ENCODE measurements at regions not wholly inside any gene's neighbourhood (a gene's known extent, or its start where the extent isn't known, plus 50 kb on each side); places are given as distances from the start of the nearest gene placed in this dataset.

GRCh38 chr6:25056130-25056529 lies 120.4 kb upstream of the RIPOR2 start:
- Histone ChIP-seq H3K36me3 (ENCODE audit: control insufficient read depth, insufficient read depth, low read length, severe bottlenecking) (no peaks in the 10 kb centered on the region), H3K27me3 (replicated peaks; ENCODE audit: control insufficient read depth, insufficient read depth, low read length) (no peaks in the 10 kb centered on the region), H3K9me3 (ENCODE audit: control insufficient read depth, low read length) (no peaks in the 10 kb centered on the region), H3K4me3 (ENCODE audit: low read length) (no peak overlapping the region), H3K4me1 (ENCODE audit: control insufficient read depth, insufficient read depth, low read length) (peaks cover 27% of the 10 kb centered on the region), H3K9ac (ENCODE audit: low read length) (no peak overlapping the region)
- DNase-seq (ENCODE audit: low read depth): no peak

- no peak for DNase-seq (ENCODE audit: low read depth)
- H3K9ac ChIP-seq (ENCODE audit: low read length): no peak overlapping the region
Measured at GRCh38 chr6:25057111-25057905, 121.5 kb upstream of the RIPOR2 start.

DNA sequence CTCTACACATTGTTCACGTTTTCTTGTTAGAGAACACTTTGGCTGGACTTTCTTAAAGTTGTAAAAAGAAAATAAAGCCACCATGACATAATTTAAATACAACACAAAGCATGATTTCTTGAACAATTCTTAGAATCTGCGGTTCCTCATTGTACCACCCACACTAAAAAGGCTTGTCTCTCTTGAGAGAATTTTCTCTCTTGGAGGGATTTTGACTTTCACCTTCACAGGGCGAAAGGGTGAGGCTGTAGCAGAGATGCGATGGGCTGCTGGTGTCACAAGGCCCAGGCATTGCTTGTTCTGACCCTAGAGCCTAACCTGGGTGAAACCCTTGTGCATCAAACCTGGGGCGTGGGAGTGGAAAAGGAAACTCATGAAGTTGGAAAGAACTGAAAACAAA lies 122.7 kb upstream of the RIPOR2 start:
- Histone ChIP-seq H3K9me3 (ENCODE audit: control insufficient read depth, low read length) (no peaks in the 10 kb centered on the region), H3K36me3 (ENCODE audit: control insufficient read depth, insufficient read depth, low read length, severe bottlenecking) (no peaks in the 10 kb centered on the region), H3K9ac (ENCODE audit: low read length) (no peak overlapping the region), H3K4me1 (ENCODE audit: control insufficient read depth, insufficient read depth, low read length) (peaks cover 33% of the 10 kb centered on the region), H3K4me3 (ENCODE audit: low read length) (no peak overlapping the region), H3K27me3 (replicated peaks; ENCODE audit: control insufficient read depth, insufficient read depth, low read length) (no peaks in the 10 kb centered on the region)
- no peak for DNase-seq (ENCODE audit: low read depth)

More at GRCh38 chr6:25057111-25057905, 121.5 kb upstream of the RIPOR2 start:
- no peaks in the 10 kb centered on the region for H3K9me3 ChIP-seq (ENCODE audit: control insufficient read depth, low read length)
- no peaks in the 10 kb centered on the region for H3K36me3 ChIP-seq (ENCODE audit: control insufficient read depth, insufficient read depth, low read length, severe bottlenecking)
- no peak overlapping the region for H3K4me3 ChIP-seq (ENCODE audit: low read length)
- H3K4me1 ChIP-seq (ENCODE audit: control insufficient read depth, insufficient read depth, low read length): peaks cover 34% of the 10 kb centered on the region
- H3K27me3 ChIP-seq (replicated peaks; ENCODE audit: control insufficient read depth, insufficient read depth, low read length): no peaks in the 10 kb centered on the region

- DNase-seq (ENCODE audit: low read depth): no peak
- Histone ChIP-seq H3K4me1 (ENCODE audit: control insufficient read depth, insufficient read depth, low read length) (peaks cover 30% of the 10 kb centered on the region), H3K4me3 (ENCODE audit: low read length) (no peak overlapping the region), H3K9me3 (ENCODE audit: control insufficient read depth, low read length) (no peaks in the 10 kb centered on the region), H3K36me3 (ENCODE audit: control insufficient read depth, insufficient read depth, low read length, severe bottlenecking) (no peaks in the 10 kb centered on the region), H3K27me3 (replicated peaks; ENCODE audit: control insufficient read depth, insufficient read depth, low read length) (no peaks in the 10 kb centered on the region), H3K9ac (ENCODE audit: low read length) (no peak overlapping the region)
Measured at GRCh38 chr6:25058941-25059340, 123.2 kb upstream of the RIPOR2 start.

GRCh38 chr6:25060522-25060921 lies 124.8 kb upstream of the RIPOR2 start:
- H3K4me1 ChIP-seq (ENCODE audit: control insufficient read depth, insufficient read depth, low read length): peaks cover 25% of the 10 kb centered on the region
- no peak overlapping the region for H3K9ac ChIP-seq (ENCODE audit: low read length)
- no peaks in the 10 kb centered on the region for H3K36me3 ChIP-seq (ENCODE audit: control insufficient read depth, insufficient read depth, low read length, severe bottlenecking)
- H3K4me3 ChIP-seq (ENCODE audit: low read length): no peak overlapping the region
- no peaks in the 10 kb centered on the region for H3K9me3 ChIP-seq (ENCODE audit: control insufficient read depth, low read length)
- no peak for DNase-seq (ENCODE audit: low read depth)
- H3K27me3 ChIP-seq (replicated peaks; ENCODE audit: control insufficient read depth, insufficient read depth, low read length): no peaks in the 10 kb centered on the region

GRCh38 chr6:25061289-25061936 lies 125.7 kb upstream of the RIPOR2 start:
- H3K36me3 ChIP-seq (ENCODE audit: control insufficient read depth, insufficient read depth, low read length, severe bottlenecking): no peaks in the 10 kb centered on the region
- peak overlapping the region; percentile 6 for H3K4me3 ChIP-seq (ENCODE audit: low read length)
- peak overlapping the region; percentile 44 for H3K9ac ChIP-seq (ENCODE audit: low read length)
- peaks cover 25% of the 10 kb centered on the region for H3K4me1 ChIP-seq (ENCODE audit: control insufficient read depth, insufficient read depth, low read length)
- H3K9me3 ChIP-seq (ENCODE audit: control insufficient read depth, low read length): no peaks in the 10 kb centered on the region
- no peaks in the 10 kb centered on the region for H3K27me3 ChIP-seq (replicated peaks; ENCODE audit: control insufficient read depth, insufficient read depth, low read length)
- peak; percentile 59 for DNase-seq (ENCODE audit: low read depth)

DNA sequence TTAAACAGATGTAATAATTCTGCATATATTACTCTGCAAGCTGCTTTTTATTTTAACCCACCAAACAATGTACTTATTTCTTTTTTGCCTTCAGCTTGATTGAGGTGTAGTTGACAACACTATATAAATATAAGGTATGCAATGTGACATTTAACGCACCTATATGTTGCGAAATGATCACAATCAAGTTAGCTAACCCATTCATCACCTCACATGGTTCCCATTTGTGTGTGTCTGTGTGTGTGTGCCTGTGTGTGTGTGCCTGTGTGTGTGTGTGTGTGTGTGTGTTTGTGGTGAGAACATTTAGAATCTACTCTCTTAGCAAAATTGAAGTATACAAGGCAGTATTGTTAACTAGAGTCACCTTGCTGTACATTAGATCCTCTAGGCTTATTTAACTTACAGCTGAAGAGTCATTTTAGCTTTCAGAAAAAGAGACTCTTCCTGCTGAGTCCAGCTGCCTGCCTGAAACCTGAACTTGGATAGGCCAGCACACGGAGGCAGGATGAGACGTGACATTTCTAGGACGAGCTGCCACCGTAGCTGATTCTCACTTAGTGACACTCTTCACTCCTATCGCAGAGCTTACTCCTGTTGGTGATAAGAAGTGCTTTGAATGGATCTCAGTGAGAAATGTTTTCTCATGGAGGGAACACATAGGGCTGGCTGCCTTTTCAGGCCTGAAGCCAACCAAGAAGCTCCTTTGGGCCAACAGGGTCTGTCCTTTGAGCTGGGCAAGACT lies 126.5 kb upstream of the RIPOR2 start:
- H3K4me1 ChIP-seq (ENCODE audit: control insufficient read depth, insufficient read depth, low read length): peaks cover 25% of the 10 kb centered on the region
- H3K4me3 ChIP-seq (ENCODE audit: low read length): peak overlapping the region; percentile 6
- H3K27me3 ChIP-seq (replicated peaks; ENCODE audit: control insufficient read depth, insufficient read depth, low read length): no peaks in the 10 kb centered on the region
- no peaks in the 10 kb centered on the region for H3K9me3 ChIP-seq (ENCODE audit: control insufficient read depth, low read length)
- no peak for DNase-seq (ENCODE audit: low read depth)
- H3K36me3 ChIP-seq (ENCODE audit: control insufficient read depth, insufficient read depth, low read length, severe bottlenecking): no peaks in the 10 kb centered on the region
- H3K9ac ChIP-seq (ENCODE audit: low read length): peak overlapping the region; percentile 44

GRCh38 chr6:25064006-25064405 lies 128.2 kb upstream of the RIPOR2 start:
- Histone ChIP-seq H3K36me3 (ENCODE audit: control insufficient read depth, insufficient read depth, low read length, severe bottlenecking) (no peaks in the 10 kb centered on the region), H3K9ac (ENCODE audit: low read length) (no peak overlapping the region), H3K27me3 (replicated peaks; ENCODE audit: control insufficient read depth, insufficient read depth, low read length) (no peaks in the 10 kb centered on the region), H3K9me3 (ENCODE audit: control insufficient read depth, low read length) (no peaks in the 10 kb centered on the region), H3K4me3 (ENCODE audit: low read length) (no peak overlapping the region), H3K4me1 (ENCODE audit: control insufficient read depth, insufficient read depth, low read length) (peaks cover 38% of the 10 kb centered on the region)
- DNase-seq (ENCODE audit: low read depth): no peak

GRCh38 chr6:25065666-25066065 lies 129.9 kb upstream of the RIPOR2 start:
- DNase-seq (ENCODE audit: low read depth): no peak
- Histone ChIP-seq H3K9me3 (ENCODE audit: control insufficient read depth, low read length) (no peaks in the 10 kb centered on the region), H3K36me3 (ENCODE audit: control insufficient read depth, insufficient read depth, low read length, severe bottlenecking) (no peaks in the 10 kb centered on the region), H3K9ac (ENCODE audit: low read length) (no peak overlapping the region), H3K4me3 (ENCODE audit: low read length) (no peak overlapping the region), H3K27me3 (replicated peaks; ENCODE audit: control insufficient read depth, insufficient read depth, low read length) (no peaks in the 10 kb centered on the region), H3K4me1 (ENCODE audit: control insufficient read depth, insufficient read depth, low read length) (peaks cover 43% of the 10 kb centered on the region)

DNA sequence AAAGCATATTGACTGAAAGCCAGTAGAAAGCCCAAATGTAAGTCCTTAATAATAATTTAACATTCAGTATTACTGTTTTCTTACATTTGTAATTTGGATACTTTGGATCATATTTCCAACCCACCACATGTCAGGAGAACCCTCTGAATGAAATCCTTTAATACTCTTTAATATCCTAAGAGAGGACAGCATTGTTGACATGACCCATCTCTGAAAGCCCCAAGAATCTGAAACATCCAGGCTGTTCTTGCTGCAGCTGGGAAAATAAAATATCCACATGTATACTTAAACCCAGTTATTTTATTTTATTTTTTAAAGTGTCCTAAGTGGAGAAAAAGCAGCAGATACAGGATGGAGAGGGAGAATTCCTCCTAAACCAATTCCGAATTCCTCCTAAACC lies 130.8 kb upstream of the RIPOR2 start:
- Histone ChIP-seq H3K27me3 (replicated peaks; ENCODE audit: control insufficient read depth, insufficient read depth, low read length) (no peaks in the 10 kb centered on the region), H3K4me3 (ENCODE audit: low read length) (no peak overlapping the region), H3K9ac (ENCODE audit: low read length) (no peak overlapping the region), H3K36me3 (ENCODE audit: control insufficient read depth, insufficient read depth, low read length, severe bottlenecking) (no peaks in the 10 kb centered on the region), H3K9me3 (ENCODE audit: control insufficient read depth, low read length) (no peaks in the 10 kb centered on the region), H3K4me1 (ENCODE audit: control insufficient read depth, insufficient read depth, low read length) (peaks cover 37% of the 10 kb centered on the region)
- DNase-seq (ENCODE audit: low read depth): peak; percentile 34

DNA sequence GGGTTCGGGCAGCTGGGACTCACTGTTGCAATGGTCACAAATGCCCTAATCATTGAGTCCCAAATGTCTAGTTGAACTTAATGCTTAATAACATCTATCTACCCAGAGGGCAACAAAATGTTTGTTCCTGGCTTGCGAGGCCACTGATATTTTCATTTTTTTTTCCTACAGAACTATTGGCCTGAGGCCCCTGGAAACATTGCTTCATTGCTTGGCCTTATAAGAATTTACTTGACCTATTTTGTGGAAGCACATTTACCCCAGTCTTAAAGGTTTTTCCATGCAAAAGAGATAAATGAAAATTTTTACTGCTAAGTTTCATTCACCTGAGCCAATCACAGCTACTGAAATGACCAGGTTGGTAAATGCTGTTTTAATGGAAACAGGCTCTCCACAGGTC lies 133.1 kb upstream of the RIPOR2 start:
- Histone ChIP-seq H3K4me1 (ENCODE audit: control insufficient read depth, insufficient read depth, low read length) (peaks cover 24% of the 10 kb centered on the region), H3K36me3 (ENCODE audit: control insufficient read depth, insufficient read depth, low read length, severe bottlenecking) (no peaks in the 10 kb centered on the region), H3K9me3 (ENCODE audit: control insufficient read depth, low read length) (peaks cover 3% of the 10 kb centered on the region), H3K27me3 (replicated peaks; ENCODE audit: control insufficient read depth, insufficient read depth, low read length) (no peaks in the 10 kb centered on the region), H3K4me3 (ENCODE audit: low read length) (peak overlapping the region; percentile 44), H3K9ac (ENCODE audit: low read length) (peak overlapping the region; percentile 9)
- no peak for DNase-seq (ENCODE audit: low read depth)

All from adipocyte (in vitro differentiated cells).